ENCODE measurements at regions not wholly inside any gene's neighbourhood (a gene's known extent, or its start where the extent isn't known, plus 50 kb on each side); places are given as distances from the start of the nearest gene placed in this dataset.
A peak's percentile ranks its signal among the peaks of the same experiment; 100 is the strongest.

DNA sequence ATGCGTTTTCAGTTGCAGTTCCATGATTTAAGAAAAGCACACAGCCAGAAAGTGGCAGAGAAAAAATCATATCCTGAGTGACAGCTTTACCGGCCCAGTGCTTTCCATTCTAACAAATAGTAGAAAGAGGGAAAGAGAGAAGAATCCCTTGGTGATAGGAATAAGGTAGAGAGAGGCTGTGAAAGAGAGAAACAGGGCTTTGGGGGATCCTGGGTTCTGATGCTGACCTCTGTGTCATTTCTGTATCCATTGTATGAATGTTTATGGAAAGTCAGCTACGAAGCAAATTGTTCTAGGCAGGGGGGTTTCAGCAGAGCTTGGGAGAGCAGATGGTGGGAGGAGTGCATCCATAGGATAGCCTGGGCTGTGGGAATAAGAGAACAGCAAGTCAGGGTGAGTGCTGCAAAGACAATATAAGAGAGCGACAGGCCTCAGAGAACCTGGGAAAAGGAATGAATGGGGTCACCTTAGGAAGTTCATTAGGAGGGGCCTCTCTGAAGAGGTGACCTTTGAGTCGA lies 203.4 kb upstream of the TNP1 start:
- no peak overlapping the region for H3K4me2 ChIP-seq
- H4K20me1 ChIP-seq = no peaks in the 10 kb centered on the region
- H3K27me3 ChIP-seq = no peaks in the 10 kb centered on the region
- H3K9me3 ChIP-seq = peaks cover 7% of the 10 kb centered on the region
- H3K4me1 ChIP-seq = peaks cover 7% of the 10 kb centered on the region; the same call in 1 of the 2 replicates
- no peak overlapping the region for H3K4me3 ChIP-seq
- no peak for TF ChIP-seq Cebpa-rat (IDR thresholded peaks at IDR 0.05)
- no peak overlapping the region for H3K27ac ChIP-seq
- no peaks in the 10 kb centered on the region for H3K36me3 ChIP-seq
- no peak overlapping the region for H3K9ac ChIP-seq

DNA sequence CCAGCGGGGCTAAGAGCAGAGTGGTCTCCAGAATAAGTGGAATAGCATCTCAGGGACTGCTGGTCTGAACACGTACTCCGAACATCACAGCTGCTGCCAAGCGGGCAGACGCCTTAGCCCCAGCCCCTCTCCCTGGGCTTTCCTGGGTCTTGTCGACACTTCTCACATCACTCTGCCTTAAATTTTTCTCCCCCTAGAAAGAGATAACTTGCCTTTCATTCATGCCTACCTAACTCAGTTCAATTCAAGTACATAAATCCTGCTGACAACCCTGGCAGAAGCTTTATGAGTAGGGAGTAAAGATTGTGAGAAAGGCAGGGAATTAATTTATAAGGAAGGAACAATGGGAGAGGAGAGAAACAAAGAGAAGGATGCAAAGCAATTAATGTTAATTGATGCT lies 202.9 kb upstream of the TNP1 start:
- no peak overlapping the region for H3K4me3 ChIP-seq
- H3K27me3 ChIP-seq = no peaks in the 10 kb centered on the region
- H3K9me3 ChIP-seq = peaks cover 2% of the 10 kb centered on the region
- no peak overlapping the region for H3K27ac ChIP-seq
- H3K9ac ChIP-seq = no peak overlapping the region
- no peak overlapping the region for H3K4me2 ChIP-seq
- H4K20me1 ChIP-seq = no peaks in the 10 kb centered on the region
- no peaks in the 10 kb centered on the region for H3K36me3 ChIP-seq
- peaks cover 7% of the 10 kb centered on the region; the same call in 1 of the 2 replicates for H3K4me1 ChIP-seq
- no peak for TF ChIP-seq Cebpa-rat (IDR thresholded peaks at IDR 0.05)

DNA sequence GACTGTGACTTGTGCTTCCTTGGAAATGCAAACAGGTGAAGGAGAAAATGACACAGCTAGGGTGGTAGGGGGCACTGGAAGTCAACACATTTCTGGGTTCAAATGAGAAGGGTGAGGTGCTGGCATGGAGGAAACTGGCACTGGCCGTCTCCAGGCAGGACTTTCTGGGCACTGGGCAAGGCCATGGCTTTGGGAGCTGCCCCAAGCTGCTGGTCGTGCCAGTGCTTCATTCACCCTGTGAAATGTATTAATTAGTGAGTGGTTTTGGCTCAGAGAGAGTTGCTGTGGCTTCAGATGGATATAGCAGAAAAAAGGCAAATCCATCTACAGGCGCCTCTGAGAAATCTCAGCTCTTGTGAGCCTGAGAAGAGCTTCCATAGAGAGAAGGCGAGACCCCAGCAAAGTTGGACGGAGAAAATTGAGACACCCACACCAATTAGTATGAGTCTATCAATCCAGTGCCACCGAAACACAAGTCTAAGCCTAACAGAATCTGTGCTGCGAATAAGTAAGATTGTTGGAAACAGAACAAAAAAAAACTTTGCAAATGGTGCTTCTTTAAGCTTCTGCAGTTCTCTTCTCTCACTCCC lies 202.1 kb upstream of the TNP1 start:
- no peak overlapping the region for H3K27ac ChIP-seq
- no peaks in the 10 kb centered on the region for H4K20me1 ChIP-seq
- H3K9ac ChIP-seq = no peak overlapping the region
- TF ChIP-seq Cebpa-rat (IDR thresholded peaks at IDR 0.05) = no peak
- H3K27me3 ChIP-seq = no peaks in the 10 kb centered on the region
- H3K4me3 ChIP-seq = no peak overlapping the region
- H3K4me2 ChIP-seq = no peak overlapping the region
- H3K4me1 ChIP-seq = peaks cover 7% of the 10 kb centered on the region; the same call in 1 of the 2 replicates
- no peaks in the 10 kb centered on the region for H3K36me3 ChIP-seq
- H3K9me3 ChIP-seq = no peaks in the 10 kb centered on the region; the same call in 1 of the 2 replicates

DNA sequence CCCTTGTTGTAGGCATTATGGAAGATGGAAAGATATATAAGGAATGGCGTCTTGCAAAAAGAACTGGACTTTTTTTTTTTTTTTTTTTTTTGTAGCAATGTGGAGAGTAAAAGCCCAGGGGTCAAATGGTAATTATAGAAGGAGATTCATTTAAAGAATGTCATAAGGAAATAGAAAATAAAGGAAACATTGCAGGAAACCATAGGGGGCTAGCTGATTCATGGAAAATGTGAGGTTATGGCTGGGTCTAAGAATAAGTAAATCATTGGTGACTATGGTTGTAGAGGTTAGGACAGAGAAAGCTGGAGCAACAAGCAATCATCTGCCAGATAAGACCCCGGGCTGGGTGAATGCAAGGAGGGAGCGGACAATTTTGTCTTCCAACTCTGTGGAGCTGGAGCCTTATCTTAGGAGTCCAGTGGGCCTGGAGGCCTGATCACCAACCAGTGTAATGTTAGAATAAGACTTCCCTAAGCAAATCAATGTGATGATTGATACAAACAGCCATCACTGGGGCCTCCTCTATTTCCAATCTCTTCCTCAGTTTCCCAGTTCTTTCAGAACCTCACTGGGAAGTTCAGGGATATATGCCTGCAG lies 201.2 kb upstream of the TNP1 start:
- no peak for TF ChIP-seq Cebpa-rat (IDR thresholded peaks at IDR 0.05)
- Histone ChIP-seq H3K9ac (no peak overlapping the region), H3K36me3 (no peaks in the 10 kb centered on the region), H3K4me2 (no peak overlapping the region), H3K9me3 (no peaks in the 10 kb centered on the region), H3K27me3 (no peaks in the 10 kb centered on the region), H3K4me1 (peaks cover 7% of the 10 kb centered on the region; the same call in 1 of the 2 replicates), H3K27ac (no peak overlapping the region), H3K4me3 (no peak overlapping the region), H4K20me1 (no peaks in the 10 kb centered on the region)

DNA sequence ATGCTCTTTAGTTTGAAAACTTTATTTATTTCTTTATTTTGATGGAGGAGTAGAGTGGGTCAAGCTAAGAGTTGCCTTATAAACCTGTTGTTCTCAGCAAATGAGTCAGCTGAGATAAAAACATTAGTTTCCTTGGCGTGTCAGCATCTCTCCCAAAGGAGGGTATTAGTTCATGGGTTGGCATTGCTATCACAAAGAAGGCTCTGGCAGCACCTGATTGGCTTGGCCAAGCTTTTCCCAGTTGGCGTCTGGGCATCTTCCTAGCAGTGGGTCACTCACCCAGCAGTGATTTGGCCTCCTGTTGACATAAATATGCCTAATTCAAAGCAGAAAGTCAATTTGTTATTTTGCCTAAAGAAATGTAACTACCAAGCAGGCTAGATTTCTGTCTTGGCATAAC lies 200.7 kb upstream of the TNP1 start:
- Histone ChIP-seq H4K20me1 (no peaks in the 10 kb centered on the region), H3K4me1 (peaks cover 9% of the 10 kb centered on the region; the same call in 1 of the 2 replicates), H3K36me3 (no peaks in the 10 kb centered on the region), H3K9ac (no peak overlapping the region), H3K27me3 (no peaks in the 10 kb centered on the region), H3K27ac (no peak overlapping the region), H3K4me3 (no peak overlapping the region), H3K4me2 (no peak overlapping the region), H3K9me3 (no peaks in the 10 kb centered on the region)
- TF ChIP-seq Cebpa-rat (IDR thresholded peaks at IDR 0.05) = no peak

DNA sequence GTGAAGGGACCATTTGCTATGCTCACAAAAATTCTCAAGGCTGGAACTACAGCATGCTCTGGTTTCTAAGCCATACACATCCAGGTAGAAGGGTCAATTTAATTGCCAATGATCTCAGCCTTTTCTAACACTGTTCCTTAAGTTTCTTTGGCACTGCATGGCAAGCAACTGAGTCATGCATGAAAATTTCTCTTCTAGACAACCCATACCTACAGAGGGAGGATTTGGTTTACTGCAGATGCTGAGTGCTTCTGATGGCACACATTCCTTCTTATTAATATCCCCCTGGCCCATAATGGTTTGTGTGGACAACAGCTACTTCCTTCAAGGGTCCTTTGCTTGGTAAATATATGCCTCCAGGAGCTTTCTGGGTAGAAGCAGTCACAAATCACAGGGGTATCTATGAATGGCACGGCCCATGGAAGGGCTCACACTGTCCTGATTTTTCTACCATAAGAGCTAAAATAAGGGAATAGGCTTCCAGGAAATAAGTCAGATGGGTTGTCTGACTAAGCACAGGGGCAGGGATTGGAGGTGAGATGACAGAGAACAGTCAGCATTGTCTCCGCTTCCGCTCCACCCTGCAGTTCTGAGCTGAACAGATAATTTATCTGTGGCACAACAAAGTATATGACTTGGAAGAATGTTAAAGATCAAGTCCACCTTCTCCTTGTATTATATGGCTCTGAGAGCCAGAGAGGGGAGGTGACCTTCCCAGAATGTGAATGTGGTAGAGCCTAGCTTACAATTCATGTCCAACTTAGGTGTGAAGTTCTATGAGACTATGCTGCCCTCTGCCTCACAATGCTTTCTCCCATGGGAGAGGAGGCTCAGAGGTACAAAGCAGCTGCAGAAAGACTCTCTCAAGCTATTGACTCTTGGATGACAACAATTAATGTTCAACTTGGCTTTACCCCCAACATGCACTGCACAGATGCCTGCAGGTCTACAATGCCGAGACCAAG lies 199.2 kb upstream of the TNP1 start:
- Histone ChIP-seq H3K27me3 (no peaks in the 10 kb centered on the region), H3K27ac (no peak overlapping the region), H3K36me3 (no peaks in the 10 kb centered on the region), H3K9me3 (no peaks in the 10 kb centered on the region), H4K20me1 (no peaks in the 10 kb centered on the region), H3K9ac (no peak overlapping the region), H3K4me3 (no peak overlapping the region), H3K4me1 (peaks cover 23% of the 10 kb centered on the region), H3K4me2 (no peak overlapping the region)
- TF ChIP-seq Cebpa-rat (IDR thresholded peaks at IDR 0.05) = no peak

DNA sequence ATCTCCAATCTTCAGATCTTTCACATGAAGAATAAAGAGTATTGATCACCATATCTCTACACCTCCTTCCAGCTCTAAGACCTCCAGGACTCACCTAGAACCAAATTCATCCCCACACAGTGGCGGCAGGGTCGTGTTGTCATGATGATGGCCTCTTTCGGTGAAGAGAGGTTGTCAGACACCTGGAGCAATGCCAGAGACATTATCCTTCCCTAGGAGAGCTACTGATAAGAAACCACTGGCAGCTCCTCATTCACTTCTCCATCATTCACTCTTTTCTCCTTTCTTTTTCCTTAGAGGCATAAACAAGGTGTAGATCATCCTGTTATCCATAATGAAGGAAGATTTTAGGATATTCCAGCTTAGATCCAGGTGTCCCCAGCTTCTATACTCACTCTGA lies 197.9 kb upstream of the TNP1 start:
- Histone ChIP-seq H3K36me3 (no peaks in the 10 kb centered on the region), H3K4me1 (peaks cover 31% of the 10 kb centered on the region), H4K20me1 (no peaks in the 10 kb centered on the region), H3K27ac (no peak overlapping the region), H3K9ac (no peak overlapping the region), H3K4me2 (no peak overlapping the region), H3K4me3 (no peak overlapping the region), H3K27me3 (no peaks in the 10 kb centered on the region), H3K9me3 (0 out of 2 replicates have a peak, but pooled peaks cover 3% of the 10 kb centered on the region)
- TF ChIP-seq Cebpa-rat (IDR thresholded peaks at IDR 0.05) = no peak

DNA sequence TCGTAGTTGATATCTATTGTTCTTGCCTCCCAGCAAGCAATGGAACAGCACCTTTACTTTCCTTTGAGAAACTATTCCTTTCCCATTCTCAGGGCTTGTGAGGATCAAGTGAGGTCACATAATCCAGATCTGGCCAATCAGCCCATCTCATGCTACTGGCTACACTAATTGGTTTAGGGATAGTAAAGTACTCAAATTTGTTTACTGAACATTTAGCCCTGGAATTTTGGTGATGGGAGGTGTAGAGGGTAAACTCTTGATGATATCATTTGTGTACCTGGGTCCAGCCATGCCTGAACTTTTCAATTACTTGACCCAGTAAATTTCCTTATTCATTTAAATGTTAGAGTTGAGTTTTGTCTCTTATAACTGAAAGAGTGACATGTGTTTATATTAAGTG lies 195.8 kb upstream of the TNP1 start:
- H3K9ac ChIP-seq = no peak overlapping the region
- no peak overlapping the region for H3K27ac ChIP-seq
- no peaks in the 10 kb centered on the region for H3K36me3 ChIP-seq
- no peaks in the 10 kb centered on the region for H3K27me3 ChIP-seq
- H4K20me1 ChIP-seq = no peaks in the 10 kb centered on the region
- peak overlapping the region; percentile 29; the same call in 1 of the 2 replicates for H3K4me2 ChIP-seq
- peaks cover 53% of the 10 kb centered on the region for H3K4me1 ChIP-seq
- no peak for TF ChIP-seq Cebpa-rat (IDR thresholded peaks at IDR 0.05)
- H3K4me3 ChIP-seq = no peak overlapping the region
- H3K9me3 ChIP-seq = 0 out of 2 replicates have a peak, but pooled peaks cover 7% of the 10 kb centered on the region

DNA sequence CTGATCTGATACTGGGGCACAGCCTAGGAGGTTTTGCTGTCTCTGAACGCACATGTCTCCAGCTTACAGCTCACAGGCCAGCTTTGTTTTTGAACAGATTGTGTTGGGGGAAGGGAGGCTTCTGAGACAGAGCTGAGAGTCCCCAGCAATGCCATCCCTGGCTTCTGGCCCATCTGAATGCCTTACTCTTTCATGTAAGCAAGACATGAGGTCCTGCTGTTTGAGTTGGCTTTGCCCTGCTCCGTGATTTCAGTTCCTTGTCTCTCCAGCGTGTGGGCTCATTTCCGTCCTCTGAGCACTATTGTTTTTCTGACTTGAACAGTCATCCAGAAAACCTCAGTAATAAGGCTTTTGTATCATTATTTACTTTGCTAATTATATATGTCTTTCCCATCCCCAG lies 194.9 kb upstream of the TNP1 start:
- Histone ChIP-seq H3K27ac (no peak overlapping the region), H3K27me3 (no peaks in the 10 kb centered on the region), H4K20me1 (no peaks in the 10 kb centered on the region), H3K4me3 (no peak overlapping the region), H3K4me1 (peaks cover 61% of the 10 kb centered on the region), H3K9ac (no peak overlapping the region), H3K4me2 (peak overlapping the region; percentile 29), H3K36me3 (no peaks in the 10 kb centered on the region), H3K9me3 (0 out of 2 replicates have a peak, but pooled peaks cover 7% of the 10 kb centered on the region)
- TF ChIP-seq Cebpa-rat (IDR thresholded peaks at IDR 0.05) = no peak
